ENCODE measurements at regions not wholly inside any gene's neighbourhood (a gene's known extent, or its start where the extent isn't known, plus 50 kb on each side); places are given as distances from the start of the nearest gene placed in this dataset.
A peak's percentile ranks its signal among the peaks of the same experiment; 100 is the strongest.

DNA sequence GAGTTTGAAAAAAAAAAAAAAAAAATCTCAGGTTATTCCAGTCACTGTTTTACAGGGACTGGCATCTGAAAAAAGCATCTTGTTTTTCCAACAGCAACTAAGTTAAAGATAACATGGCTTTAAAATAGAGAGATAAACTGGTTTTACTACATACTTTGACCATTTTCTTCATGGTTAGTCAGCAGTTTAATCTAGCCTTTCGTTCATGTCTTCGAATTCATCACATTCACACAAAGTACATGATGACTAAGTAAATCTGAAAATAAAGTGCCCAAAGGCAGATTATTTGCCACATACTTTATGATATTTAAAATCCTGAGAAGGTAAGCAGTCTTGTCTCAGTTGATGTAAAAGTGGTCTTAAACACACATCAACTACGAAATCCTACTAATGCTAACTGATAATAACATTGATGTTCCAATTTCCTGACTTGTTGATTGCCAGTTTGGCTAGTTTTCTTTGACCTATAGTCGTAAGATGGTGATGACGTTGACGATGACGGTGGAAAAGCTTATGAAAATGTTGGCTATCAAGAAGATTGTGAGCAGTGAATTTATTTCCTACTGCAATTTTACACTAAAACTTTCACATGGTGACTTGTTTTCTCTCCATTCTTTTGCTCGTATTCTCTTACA lies 540.5 kb upstream of the BOD1L1 start:
- peak; percentile 46 for FAIRE-seq
- H3K9me1 ChIP-seq (ENCODE audit: control insufficient read depth, extremely low read depth, insufficient read depth, low read length) = no peaks in the 10 kb centered on the region
- no peaks in the 10 kb centered on the region for H4K20me1 ChIP-seq (ENCODE audit: control insufficient read depth, extremely low read depth, insufficient read depth, low read length)
- peaks cover 24% of the 10 kb centered on the region for H3K4me1 ChIP-seq (ENCODE audit: control insufficient read depth, extremely low read depth, insufficient read depth, low read length)
- TF ChIP-seq EZH2 (IDR thresholded peaks at IDR 0.05; ENCODE audit: low read length) = no peak
- TF ChIP-seq, protein P1, sequence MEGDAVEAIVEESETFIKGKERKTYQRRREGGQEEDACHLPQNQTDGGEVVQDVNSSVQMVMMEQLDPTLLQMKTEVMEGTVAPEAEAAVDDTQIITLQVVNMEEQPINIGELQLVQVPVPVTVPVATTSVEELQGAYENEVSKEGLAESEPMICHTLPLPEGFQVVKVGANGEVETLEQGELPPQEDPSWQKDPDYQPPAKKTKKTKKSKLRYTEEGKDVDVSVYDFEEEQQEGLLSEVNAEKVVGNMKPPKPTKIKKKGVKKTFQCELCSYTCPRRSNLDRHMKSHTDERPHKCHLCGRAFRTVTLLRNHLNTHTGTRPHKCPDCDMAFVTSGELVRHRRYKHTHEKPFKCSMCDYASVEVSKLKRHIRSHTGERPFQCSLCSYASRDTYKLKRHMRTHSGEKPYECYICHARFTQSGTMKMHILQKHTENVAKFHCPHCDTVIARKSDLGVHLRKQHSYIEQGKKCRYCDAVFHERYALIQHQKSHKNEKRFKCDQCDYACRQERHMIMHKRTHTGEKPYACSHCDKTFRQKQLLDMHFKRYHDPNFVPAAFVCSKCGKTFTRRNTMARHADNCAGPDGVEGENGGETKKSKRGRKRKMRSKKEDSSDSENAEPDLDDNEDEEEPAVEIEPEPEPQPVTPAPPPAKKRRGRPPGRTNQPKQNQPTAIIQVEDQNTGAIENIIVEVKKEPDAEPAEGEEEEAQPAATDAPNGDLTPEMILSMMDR (optimal IDR thresholded peaks at IDR 0.05 in 1 of 3, IDR thresholded peaks at IDR 0.05 in 1 of 3, conservative IDR thresholded peaks at IDR 0.05 in 1 of 3; ENCODE audit: extremely low read depth in 1 of 3, insufficient read depth in 2 of 3, low read length in 3 of 3) = no peak
- peak overlapping the region in 2 of 3 experiments; percentile 30 to 50 for H3K4me3 ChIP-seq (ENCODE audit: control insufficient read depth in 2 of 3, extremely low read depth in 1 of 3, insufficient read depth in 2 of 3, low read depth in 1 of 3, low read length in 3 of 3)
- no peaks in the 10 kb centered on the region for H3K27me3 ChIP-seq (ENCODE audit: control insufficient read depth, extremely low read depth, insufficient read depth, low read length)
- H3K36me3 ChIP-seq (ENCODE audit: control insufficient read depth in 2 of 2, extremely low read depth in 1 of 2, insufficient read depth in 2 of 2, low read length in 2 of 2) = no peaks in the 10 kb centered on the region
- H3K4me2 ChIP-seq (ENCODE audit: control insufficient read depth, extremely low read depth, insufficient read depth, low read depth, low read length) = peak overlapping the region; percentile 88
- H3K79me2 ChIP-seq (ENCODE audit: control insufficient read depth, insufficient read depth, low read length) = no peaks in the 10 kb centered on the region
- no peaks in the 10 kb centered on the region for H3K9me3 ChIP-seq (ENCODE audit: control insufficient read depth, low read depth, low read length)
- H2AFZ ChIP-seq (ENCODE audit: control insufficient read depth, low read length) = peak overlapping the region; percentile 49
- DNase-seq (ENCODE audit: low read depth, low spot score) = peak; percentile 58
- dilution Hi-C loops (cut with MboI; ENCODE audit: extremely low pct_ligation_motif_present, low sequenced_read_pairs) = no loop called here
- H3K27ac ChIP-seq (ENCODE audit: control insufficient read depth, insufficient read depth, low read length) = peak overlapping the region; percentile 81
- H3K9ac ChIP-seq (ENCODE audit: control insufficient read depth, extremely low read depth, insufficient read depth, low read length) = peak overlapping the region; percentile 13

DNA sequence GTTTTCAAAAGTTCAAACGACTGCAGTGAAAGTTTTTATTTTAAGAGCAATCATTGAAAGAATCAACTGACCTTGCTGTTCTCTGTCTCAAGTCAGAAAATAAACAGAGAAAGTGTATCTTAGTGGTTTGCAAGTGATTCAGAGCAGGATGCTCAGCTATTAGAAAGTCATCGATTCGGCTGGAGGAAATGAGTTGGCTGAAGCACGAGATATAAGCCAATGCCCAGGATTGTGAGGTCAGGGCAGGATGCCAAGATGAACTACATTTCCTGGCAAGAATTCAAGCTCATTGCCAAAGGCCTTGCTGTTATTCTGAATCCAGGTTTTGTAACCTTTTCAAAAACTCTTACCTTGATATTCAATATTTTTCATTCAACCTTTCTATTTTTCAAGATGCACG lies 541.4 kb upstream of the BOD1L1 start:
- H3K36me3 ChIP-seq (ENCODE audit: control insufficient read depth in 2 of 2, extremely low read depth in 1 of 2, insufficient read depth in 2 of 2, low read length in 2 of 2) = no peaks in the 10 kb centered on the region
- no peaks in the 10 kb centered on the region for H4K20me1 ChIP-seq (ENCODE audit: control insufficient read depth, extremely low read depth, insufficient read depth, low read length)
- H3K79me2 ChIP-seq (ENCODE audit: control insufficient read depth, insufficient read depth, low read length) = no peaks in the 10 kb centered on the region
- FAIRE-seq = peak; percentile 96
- H3K9me3 ChIP-seq (ENCODE audit: control insufficient read depth, low read depth, low read length) = no peaks in the 10 kb centered on the region
- H3K27ac ChIP-seq (ENCODE audit: control insufficient read depth, insufficient read depth, low read length) = peak overlapping the region; percentile 81
- peaks cover 24% of the 10 kb centered on the region for H3K4me1 ChIP-seq (ENCODE audit: control insufficient read depth, extremely low read depth, insufficient read depth, low read length)
- H3K27me3 ChIP-seq (ENCODE audit: control insufficient read depth, extremely low read depth, insufficient read depth, low read length) = no peaks in the 10 kb centered on the region
- H3K9ac ChIP-seq (ENCODE audit: control insufficient read depth, extremely low read depth, insufficient read depth, low read length) = no peak overlapping the region
- DNase-seq (ENCODE audit: low read depth, low spot score) = peak; percentile 87
- dilution Hi-C loops (cut with MboI; ENCODE audit: extremely low pct_ligation_motif_present, low sequenced_read_pairs) = no loop called here
- TF ChIP-seq, protein P1 (optimal IDR thresholded peaks at IDR 0.05 in 1 of 3, IDR thresholded peaks at IDR 0.05 in 1 of 3, conservative IDR thresholded peaks at IDR 0.05 in 1 of 3; ENCODE audit: extremely low read depth in 1 of 3, insufficient read depth in 2 of 3, low read length in 3 of 3) = no peak
- no peak for TF ChIP-seq EZH2 (IDR thresholded peaks at IDR 0.05; ENCODE audit: low read length)
- H3K4me2 ChIP-seq (ENCODE audit: control insufficient read depth, extremely low read depth, insufficient read depth, low read depth, low read length) = peak overlapping the region; percentile 88
- H3K4me3 ChIP-seq (ENCODE audit: control insufficient read depth in 2 of 3, extremely low read depth in 1 of 3, insufficient read depth in 2 of 3, low read depth in 1 of 3, low read length in 3 of 3) = peak overlapping the region in 1 of 3 experiments; percentile 30
- no peaks in the 10 kb centered on the region for H3K9me1 ChIP-seq (ENCODE audit: control insufficient read depth, extremely low read depth, insufficient read depth, low read length)
- H2AFZ ChIP-seq (ENCODE audit: control insufficient read depth, low read length) = no peak overlapping the region
